GM12878 (cell line): ENCODE measurements at regions not wholly inside any gene's neighbourhood (a gene's known extent, or its start where the extent isn't known, plus 50 kb on each side); places are given as distances from the start of the nearest gene placed in this dataset.

Source experiments
- ATAC-seq: fragments of 200-7000 bp; cut with Tn5 transposase; 3 replicates; pipeline ENCODE4 v1.9.1; 2020; ENCODE audit warnings: mild to moderate bottlenecking, moderate library complexity
- BruUV-seq: library from RNA; stranded (reverse); fragments of 400-500 nt; replicated peaks from 2 replicates; lab custom pipeline; 2021; lab: Mats Ljungman, UMichigan
- CTCF ChIA-PET: fragments of 300-600 bp; sonication (Branson Sonifier 250); formaldehyde crosslinking; extraction: SDS; loops from one replicate; lab custom pipeline; 2021; ENCODE audit warnings: inconsistent platforms; lab: Yijun Ruan, JAX
- POLR2A ChIA-PET: fragments of 350-600 bp; formaldehyde crosslinking; extraction: SDS; loops from one replicate; lab custom pipeline; 2021; ENCODE audit warnings: inconsistent platforms; lab: Charles Lee
- RAD21 ChIA-PET: fragments of 300-600 bp; sonication (Branson Sonifier 250); formaldehyde crosslinking; loops from one replicate; lab custom pipeline; 2023; ENCODE audit warnings: antibody characterized with exemption; ENCODE audit not compliant: unreplicated experiment; lab: Charles Lee
- SMC1A ChIA-PET: fragments of 300-600 bp; sonication (Branson Sonifier 250); formaldehyde crosslinking; loops from one replicate; lab custom pipeline; 2023; ENCODE audit not compliant: unreplicated experiment, uncharacterized antibody; lab: Charles Lee
- DNase-seq: peaks from one replicate; pipeline ENCODE4 v3.0.0-alpha.2; 2011; ENCODE audit warnings: low read depth, low spot score
- FAIRE-seq: peaks from 3 replicates; lab custom pipeline; 2011; peaks lifted over from hg19 to GRCh38; lab: Jason Lieb, UNC
- H2AFZ ChIP-seq: 2 replicates; pipeline ENCODE4 v1.6.0; 2011; ENCODE audit warnings: low read depth, low read length, control low read depth; ENCODE audit not compliant: control insufficient read depth
- H3K27ac ChIP-seq: 2 replicates; pipeline ENCODE4 v1.5.1; 2011; ENCODE audit warnings: control low read depth; ENCODE audit not compliant: control insufficient read depth, insufficient read depth
- H3K27me3 ChIP-seq, 2 experiments: replicated peaks in 1 of 2; 2 replicates each; pipeline versions ENCODE4 v1.6.0 to v1.6.1; 2011; ENCODE audit warnings: low read length in 1 of 2; ENCODE audit not compliant: control insufficient read depth in 2 of 2, insufficient read depth in 2 of 2
- H3K36me3 ChIP-seq, 2 experiments: 2 replicates each; pipeline ENCODE4 v1.5.1; 2011; ENCODE audit warnings: low read length in 1 of 2; ENCODE audit not compliant: control insufficient read depth in 2 of 2, insufficient read depth in 2 of 2
- H3K4me1 ChIP-seq: 2 replicates; pipeline ENCODE4 v1.6.1; 2011; ENCODE audit warnings: mild to moderate bottlenecking, low read length, moderate library complexity, mixed read lengths; ENCODE audit not compliant: control insufficient read depth, insufficient read depth
- H3K4me2 ChIP-seq: 2 replicates; pipeline ENCODE4 v1.6.0; 2011; ENCODE audit warnings: control low read depth; ENCODE audit not compliant: control insufficient read depth, insufficient read depth
- H3K4me3 ChIP-seq: fragments of 200-600 bp; sonication (generic); 2 replicates; pipeline ENCODE4 v1.5.1; 2016
- H3K79me2 ChIP-seq: 2 replicates; pipeline ENCODE4 v1.6.0; 2011; ENCODE audit warnings: low read length; ENCODE audit not compliant: control insufficient read depth, insufficient read depth
- H3K9ac ChIP-seq: 2 replicates; pipeline ENCODE4 v1.8.0; 2011; ENCODE audit warnings: low read length, control low read depth, mixed read lengths; ENCODE audit not compliant: control insufficient read depth, insufficient read depth
- H3K9me3 ChIP-seq: replicated peaks from 3 replicates; pipeline ENCODE4 v1.5.1; 2011; ENCODE audit warnings: mild to moderate bottlenecking, low read length; ENCODE audit not compliant: control insufficient read depth, insufficient read depth
- H4K20me1 ChIP-seq: 2 replicates; pipeline ENCODE4 v1.6.0; 2011; ENCODE audit not compliant: control insufficient read depth, insufficient read depth
- HDAC2 ChIP-seq: fragments of 200-600 bp; sonication (generic); IDR thresholded peaks from 2 replicates; pipeline ENCODE4 v1.6.1; 2017
- MTA2 ChIP-seq: fragments of 450-650 bp; IDR thresholded peaks from 2 replicates; pipeline ENCODE4 v1.6.1; 2016; ENCODE audit warnings: low read depth, mild to moderate bottlenecking, moderate library complexity
- PAX8 ChIP-seq: fragments of 450-650 bp; IDR thresholded peaks from 2 replicates; pipeline ENCODE4 v1.6.1; 2017; ENCODE audit warnings: mild to moderate bottlenecking, moderate library complexity
- SIX5 ChIP-seq: IDR thresholded peaks from 2 replicates; pipeline ENCODE4 v1.6.1; 2011; ENCODE audit warnings: mild to moderate bottlenecking, low read depth, low read length, moderate library complexity; ENCODE audit not compliant: severe bottlenecking
- in situ Hi-C: fragments of 300-500 bp; cut with MboI; formaldehyde crosslinking; loops from 9 replicates; pipeline ENCODE4 v1.14.3; 2018; ENCODE audit warnings: mixed read lengths
- intact Hi-C: fragments of 100-400 bp; cut with micrococcal nuclease; formaldehyde crosslinking; loops from one replicate; pipeline ENCODE4 v1.14.2; 2022; ENCODE audit not compliant: unreplicated experiment
- TF ChIP-seq, protein P1 (sequence below): fragments of 450-650 bp; IDR thresholded peaks from 2 replicates; pipeline ENCODE4 v1.6.1; 2017; ENCODE audit warnings: mild to moderate bottlenecking, moderate library complexity

DNA sequence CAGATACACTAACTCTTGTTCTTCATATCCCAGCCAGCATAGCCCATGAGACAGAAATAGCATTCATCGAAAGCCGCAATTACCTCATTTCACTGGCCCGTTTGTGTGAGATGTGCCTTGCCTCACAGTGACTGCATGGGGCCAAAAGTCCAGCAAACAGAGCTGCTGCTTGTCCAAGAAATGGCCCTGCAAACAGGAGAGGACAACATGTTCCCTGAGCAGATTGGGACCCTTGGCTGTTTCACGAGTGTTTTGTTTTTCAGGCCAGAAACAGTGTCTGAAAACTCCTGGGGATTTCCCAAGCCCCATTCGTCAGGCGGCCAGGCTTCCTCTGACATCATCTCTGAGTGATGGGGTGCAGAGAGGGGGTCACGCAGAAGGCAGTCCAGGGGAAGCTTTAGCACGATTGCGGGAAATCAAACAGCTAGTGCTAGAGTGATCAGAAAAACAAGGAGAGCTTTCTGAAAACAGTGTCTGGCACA, 503.6 kb upstream of the PAPPA start (continued):
- no peak for TF ChIP-seq MTA2
- no peak for TF ChIP-seq SIX5

DNA sequence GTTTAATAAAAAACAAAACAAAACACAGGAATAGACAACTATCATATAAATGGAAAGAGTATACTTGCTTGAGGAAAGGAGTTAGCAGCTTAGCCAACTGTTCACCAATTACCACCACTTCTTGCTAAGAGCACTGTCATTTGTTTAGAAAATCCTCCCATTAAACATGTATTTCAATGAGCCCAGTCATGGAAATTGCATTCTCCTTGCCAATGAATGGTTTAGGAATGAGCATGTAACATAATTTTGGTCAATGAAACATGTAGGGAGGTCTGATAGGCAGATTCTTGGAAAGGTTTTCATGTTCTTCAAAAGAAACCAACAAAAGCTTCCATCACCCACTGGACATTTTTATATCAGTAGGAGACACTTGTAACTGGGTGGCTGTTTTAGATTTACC, 502.8 kb upstream of the PAPPA start:
- TF ChIP-seq HDAC2 = no peak
- TF ChIP-seq, protein P1, sequence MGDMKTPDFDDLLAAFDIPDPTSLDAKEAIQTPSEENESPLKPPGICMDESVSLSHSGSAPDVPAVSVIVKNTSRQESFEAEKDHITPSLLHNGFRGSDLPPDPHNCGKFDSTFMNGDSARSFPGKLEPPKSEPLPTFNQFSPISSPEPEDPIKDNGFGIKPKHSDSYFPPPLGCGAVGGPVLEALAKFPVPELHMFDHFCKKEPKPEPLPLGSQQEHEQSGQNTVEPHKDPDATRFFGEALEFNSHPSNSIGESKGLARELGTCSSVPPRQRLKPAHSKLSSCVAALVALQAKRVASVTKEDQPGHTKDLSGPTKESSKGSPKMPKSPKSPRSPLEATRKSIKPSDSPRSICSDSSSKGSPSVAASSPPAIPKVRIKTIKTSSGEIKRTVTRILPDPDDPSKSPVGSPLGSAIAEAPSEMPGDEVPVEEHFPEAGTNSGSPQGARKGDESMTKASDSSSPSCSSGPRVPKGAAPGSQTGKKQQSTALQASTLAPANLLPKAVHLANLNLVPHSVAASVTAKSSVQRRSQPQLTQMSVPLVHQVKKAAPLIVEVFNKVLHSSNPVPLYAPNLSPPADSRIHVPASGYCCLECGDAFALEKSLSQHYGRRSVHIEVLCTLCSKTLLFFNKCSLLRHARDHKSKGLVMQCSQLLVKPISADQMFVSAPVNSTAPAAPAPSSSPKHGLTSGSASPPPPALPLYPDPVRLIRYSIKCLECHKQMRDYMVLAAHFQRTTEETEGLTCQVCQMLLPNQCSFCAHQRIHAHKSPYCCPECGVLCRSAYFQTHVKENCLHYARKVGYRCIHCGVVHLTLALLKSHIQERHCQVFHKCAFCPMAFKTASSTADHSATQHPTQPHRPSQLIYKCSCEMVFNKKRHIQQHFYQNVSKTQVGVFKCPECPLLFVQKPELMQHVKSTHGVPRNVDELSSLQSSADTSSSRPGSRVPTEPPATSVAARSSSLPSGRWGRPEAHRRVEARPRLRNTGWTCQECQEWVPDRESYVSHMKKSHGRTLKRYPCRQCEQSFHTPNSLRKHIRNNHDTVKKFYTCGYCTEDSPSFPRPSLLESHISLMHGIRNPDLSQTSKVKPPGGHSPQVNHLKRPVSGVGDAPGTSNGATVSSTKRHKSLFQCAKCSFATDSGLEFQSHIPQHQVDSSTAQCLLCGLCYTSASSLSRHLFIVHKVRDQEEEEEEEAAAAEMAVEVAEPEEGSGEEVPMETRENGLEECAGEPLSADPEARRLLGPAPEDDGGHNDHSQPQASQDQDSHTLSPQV = no peak
- no peak for TF ChIP-seq PAX8
- ChIA-PET RAD21 (no interaction called here), SMC1A (no interaction called here), POLR2A (no interaction called here), CTCF (no interaction called here)
- no peak for DNase-seq
- intact Hi-C loops = no loop called here
- Histone ChIP-seq H3K36me3 (no peaks in the 10 kb centered on the region), H3K79me2 (no peaks in the 10 kb centered on the region), H3K4me1 (no peaks in the 10 kb centered on the region; the same call in 1 of the 2 replicates), H3K4me3 (no peak overlapping the region), H4K20me1 (no peaks in the 10 kb centered on the region), H3K4me2 (no peak overlapping the region), H3K9ac (no peak overlapping the region), H3K27me3 (no peaks in the 10 kb centered on the region), H2AFZ (no peak overlapping the region), H3K9me3 (no peaks in the 10 kb centered on the region), H3K27ac (no peak overlapping the region)
- ATAC-seq = no peak
- in situ Hi-C loops = no loop called here
- BruUV-seq = no TSS peak
- no peak for FAIRE-seq
